Neural cell (in vitro differentiated cells): ENCODE measurements at regions not wholly inside any gene's neighbourhood (a gene's known extent, or its start where the extent isn't known, plus 50 kb on each side); places are given as distances from the start of the nearest gene placed in this dataset.

ENCODE experiments used
- H2AFZ ChIP-seq: fragments of 200-600, 300-800 bp; sonication (generic), shearing (Covaris generic); 2 replicates; pipeline ENCODE4 v1.6.0; 2014; ENCODE audit warnings: low read depth, mild to moderate bottlenecking, antibody characterized with exemption, low read length, moderate library complexity
- H3F3A ChIP-seq: fragments of 200-600 bp; shearing (Covaris generic); 2 replicates; pipeline ENCODE4 v1.6.1; 2016; ENCODE audit warnings: mild to moderate bottlenecking, moderate library complexity, mixed read lengths, antibody characterized with exemption, low read length; ENCODE audit not compliant: insufficient read depth, poor library complexity, severe bottlenecking
- H3K27ac ChIP-seq: fragments of 200-600, 300-800 bp; sonication (generic), shearing (Covaris generic); 2 replicates; pipeline ENCODE4 v1.5.1; 2014; ENCODE audit warnings: mild to moderate bottlenecking, low read length, moderate library complexity
- H3K27me3 ChIP-seq: fragments of 300-800, 200-600 bp; sonication (generic), shearing (Covaris generic); 2 replicates; pipeline ENCODE4 v1.6.0; 2014; ENCODE audit warnings: mild to moderate bottlenecking, low read depth, low read length, moderate library complexity; ENCODE audit not compliant: insufficient read depth
- H3K36me3 ChIP-seq: fragments of 300-800, 200-600 bp; sonication (generic), shearing (Covaris generic); 2 replicates; pipeline ENCODE4 v1.5.1; 2014; ENCODE audit warnings: mild to moderate bottlenecking, antibody characterized with exemption, low read length, moderate library complexity; ENCODE audit not compliant: insufficient read depth
- H3K4me2 ChIP-seq: fragments of 300-800, 200-600 bp; sonication (generic), shearing (Covaris generic); 2 replicates; pipeline ENCODE4 v1.6.0; 2014; ENCODE audit warnings: mild to moderate bottlenecking, low read length
- H3K4me3 ChIP-seq: fragments of 300-800, 200-600 bp; sonication (generic), shearing (Covaris generic); 2 replicates; pipeline ENCODE4 v1.5.1; 2014; ENCODE audit warnings: mild to moderate bottlenecking, low read length, moderate library complexity
- H3K79me2 ChIP-seq: fragments of 200-600 bp; shearing (Covaris generic); replicated peaks from 2 replicates; pipeline ENCODE4 v1.6.0; 2014; ENCODE audit warnings: mild to moderate bottlenecking, low read length, moderate library complexity; ENCODE audit not compliant: insufficient read depth
- H3K9ac ChIP-seq: fragments of 300-800, 200-600 bp; sonication (generic), shearing (Covaris generic); 2 replicates; pipeline ENCODE4 v1.6.1; 2016; ENCODE audit warnings: mild to moderate bottlenecking, low read length, mixed read lengths
- H3K9me2 ChIP-seq: fragments of 200-600 bp; shearing (Covaris generic); 2 replicates; pipeline ENCODE4 v1.6.1; 2016; ENCODE audit warnings: mild to moderate bottlenecking, low read length, mixed read lengths; ENCODE audit not compliant: insufficient read depth
- H3K9me3 ChIP-seq: fragments of 200-600, 300-800 bp; sonication (generic), shearing (Covaris generic); 2 replicates; pipeline ENCODE4 v1.6.1; 2016; ENCODE audit warnings: mild to moderate bottlenecking, mixed run types, low read length, moderate library complexity, mixed read lengths
- H4K20me1 ChIP-seq: fragments of 200-600 bp; shearing (Covaris generic); 2 replicates; pipeline ENCODE4 v1.6.1; 2016; ENCODE audit warnings: mild to moderate bottlenecking, mixed run types; ENCODE audit not compliant: insufficient read depth
- EP300 ChIP-seq: fragments of 450-650 bp; conservative IDR thresholded peaks from 2 replicates; pipeline ENCODE4 v1.6.1; 2014; ENCODE audit warnings: antibody characterized with exemption, mild to moderate bottlenecking, moderate library complexity; ENCODE audit not compliant: poor library complexity, severe bottlenecking
- EZH2 ChIP-seq: fragments of 200-600, 300-800 bp; shearing (Covaris generic), sonication (generic); IDR thresholded peaks from 2 replicates; pipeline ENCODE4 v1.6.1; 2014; ENCODE audit warnings: antibody characterized with exemption, low read length, borderline replicate concordance, mild to moderate bottlenecking; ENCODE audit not compliant: insufficient read depth, poor library complexity, severe bottlenecking
- MXI1 ChIP-seq: fragments of 450-650 bp; conservative IDR thresholded peaks from 2 replicates; pipeline ENCODE4 v1.6.1; 2014; ENCODE audit warnings: antibody characterized with exemption, mild to moderate bottlenecking; ENCODE audit not compliant: poor library complexity, severe bottlenecking
- POLR2AphosphoS5 ChIP-seq: IDR thresholded peaks from 2 replicates; pipeline ENCODE4 v1.6.1; 2012
- RAD21 ChIP-seq: fragments of 450-650 bp; conservative IDR thresholded peaks from 2 replicates; pipeline ENCODE4 v1.6.1; 2014; ENCODE audit warnings: antibody characterized with exemption, mild to moderate bottlenecking, moderate library complexity
- SMC3 ChIP-seq: fragments of 450-650 bp; conservative IDR thresholded peaks from 2 replicates; pipeline ENCODE4 v1.6.1; 2014; ENCODE audit warnings: antibody characterized with exemption, mild to moderate bottlenecking, moderate library complexity; ENCODE audit not compliant: poor library complexity
- TAF1 ChIP-seq: IDR thresholded peaks from 2 replicates; pipeline ENCODE4 v1.6.1; 2012; ENCODE audit warnings: low read depth
- TF ChIP-seq, protein P1 (sequence below): fragments of 450-650 bp; IDR thresholded peaks from 2 replicates; pipeline ENCODE4 v1.5.1; 2014; ENCODE audit warnings: antibody characterized with exemption, mild to moderate bottlenecking, moderate library complexity; ENCODE audit not compliant: poor library complexity, severe bottlenecking
- TF ChIP-seq, protein P2 (sequence below): IDR thresholded peaks from 2 replicates; pipeline ENCODE4 v1.6.1; 2012; ENCODE audit warnings: borderline replicate concordance

DNA sequence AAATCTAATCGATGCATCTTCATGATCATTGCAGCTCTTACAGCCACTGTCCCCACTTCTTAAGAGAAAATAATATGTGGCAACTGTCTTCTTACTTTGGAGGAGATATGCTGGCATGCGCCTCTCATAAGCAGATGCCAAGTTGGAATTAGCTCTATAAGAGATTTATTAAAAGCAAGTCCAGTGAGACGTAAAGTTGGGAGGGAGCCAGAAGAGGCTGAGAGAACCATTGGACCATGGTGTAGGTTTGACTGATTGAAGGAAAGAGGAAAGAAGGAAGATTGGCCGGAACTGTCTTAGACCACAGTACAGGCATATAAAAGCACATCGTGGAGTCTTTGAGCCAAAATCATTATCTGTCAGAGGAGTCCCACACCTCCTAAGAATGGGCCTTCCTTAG lies 265.7 kb upstream of the ZC3H15 start:
- Histone ChIP-seq H3K4me3 (no peak overlapping the region), H3K27me3 (no peaks in the 10 kb centered on the region), H3K36me3 (no peaks in the 10 kb centered on the region), H3K9ac (no peak overlapping the region), H3K9me2 (no peaks in the 10 kb centered on the region), H4K20me1 (no peaks in the 10 kb centered on the region), H2AFZ (no peak overlapping the region), H3F3A (no peaks in the 10 kb centered on the region), H3K4me2 (no peak overlapping the region), H3K9me3 (no peaks in the 10 kb centered on the region), H3K27ac (no peak overlapping the region), H3K79me2 (no peaks in the 10 kb centered on the region)
- TF ChIP-seq EP300 (no peak), POLR2AphosphoS5 (no peak), MXI1 (no peak), EZH2 (no peak), RAD21 (no peak), SMC3 (no peak)
- TF ChIP-seq, protein P1, sequence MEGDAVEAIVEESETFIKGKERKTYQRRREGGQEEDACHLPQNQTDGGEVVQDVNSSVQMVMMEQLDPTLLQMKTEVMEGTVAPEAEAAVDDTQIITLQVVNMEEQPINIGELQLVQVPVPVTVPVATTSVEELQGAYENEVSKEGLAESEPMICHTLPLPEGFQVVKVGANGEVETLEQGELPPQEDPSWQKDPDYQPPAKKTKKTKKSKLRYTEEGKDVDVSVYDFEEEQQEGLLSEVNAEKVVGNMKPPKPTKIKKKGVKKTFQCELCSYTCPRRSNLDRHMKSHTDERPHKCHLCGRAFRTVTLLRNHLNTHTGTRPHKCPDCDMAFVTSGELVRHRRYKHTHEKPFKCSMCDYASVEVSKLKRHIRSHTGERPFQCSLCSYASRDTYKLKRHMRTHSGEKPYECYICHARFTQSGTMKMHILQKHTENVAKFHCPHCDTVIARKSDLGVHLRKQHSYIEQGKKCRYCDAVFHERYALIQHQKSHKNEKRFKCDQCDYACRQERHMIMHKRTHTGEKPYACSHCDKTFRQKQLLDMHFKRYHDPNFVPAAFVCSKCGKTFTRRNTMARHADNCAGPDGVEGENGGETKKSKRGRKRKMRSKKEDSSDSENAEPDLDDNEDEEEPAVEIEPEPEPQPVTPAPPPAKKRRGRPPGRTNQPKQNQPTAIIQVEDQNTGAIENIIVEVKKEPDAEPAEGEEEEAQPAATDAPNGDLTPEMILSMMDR, result no peak
- TF ChIP-seq, protein P2, sequence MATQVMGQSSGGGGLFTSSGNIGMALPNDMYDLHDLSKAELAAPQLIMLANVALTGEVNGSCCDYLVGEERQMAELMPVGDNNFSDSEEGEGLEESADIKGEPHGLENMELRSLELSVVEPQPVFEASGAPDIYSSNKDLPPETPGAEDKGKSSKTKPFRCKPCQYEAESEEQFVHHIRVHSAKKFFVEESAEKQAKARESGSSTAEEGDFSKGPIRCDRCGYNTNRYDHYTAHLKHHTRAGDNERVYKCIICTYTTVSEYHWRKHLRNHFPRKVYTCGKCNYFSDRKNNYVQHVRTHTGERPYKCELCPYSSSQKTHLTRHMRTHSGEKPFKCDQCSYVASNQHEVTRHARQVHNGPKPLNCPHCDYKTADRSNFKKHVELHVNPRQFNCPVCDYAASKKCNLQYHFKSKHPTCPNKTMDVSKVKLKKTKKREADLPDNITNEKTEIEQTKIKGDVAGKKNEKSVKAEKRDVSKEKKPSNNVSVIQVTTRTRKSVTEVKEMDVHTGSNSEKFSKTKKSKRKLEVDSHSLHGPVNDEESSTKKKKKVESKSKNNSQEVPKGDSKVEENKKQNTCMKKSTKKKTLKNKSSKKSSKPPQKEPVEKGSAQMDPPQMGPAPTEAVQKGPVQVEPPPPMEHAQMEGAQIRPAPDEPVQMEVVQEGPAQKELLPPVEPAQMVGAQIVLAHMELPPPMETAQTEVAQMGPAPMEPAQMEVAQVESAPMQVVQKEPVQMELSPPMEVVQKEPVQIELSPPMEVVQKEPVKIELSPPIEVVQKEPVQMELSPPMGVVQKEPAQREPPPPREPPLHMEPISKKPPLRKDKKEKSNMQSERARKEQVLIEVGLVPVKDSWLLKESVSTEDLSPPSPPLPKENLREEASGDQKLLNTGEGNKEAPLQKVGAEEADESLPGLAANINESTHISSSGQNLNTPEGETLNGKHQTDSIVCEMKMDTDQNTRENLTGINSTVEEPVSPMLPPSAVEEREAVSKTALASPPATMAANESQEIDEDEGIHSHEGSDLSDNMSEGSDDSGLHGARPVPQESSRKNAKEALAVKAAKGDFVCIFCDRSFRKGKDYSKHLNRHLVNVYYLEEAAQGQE, result no peak

DNA sequence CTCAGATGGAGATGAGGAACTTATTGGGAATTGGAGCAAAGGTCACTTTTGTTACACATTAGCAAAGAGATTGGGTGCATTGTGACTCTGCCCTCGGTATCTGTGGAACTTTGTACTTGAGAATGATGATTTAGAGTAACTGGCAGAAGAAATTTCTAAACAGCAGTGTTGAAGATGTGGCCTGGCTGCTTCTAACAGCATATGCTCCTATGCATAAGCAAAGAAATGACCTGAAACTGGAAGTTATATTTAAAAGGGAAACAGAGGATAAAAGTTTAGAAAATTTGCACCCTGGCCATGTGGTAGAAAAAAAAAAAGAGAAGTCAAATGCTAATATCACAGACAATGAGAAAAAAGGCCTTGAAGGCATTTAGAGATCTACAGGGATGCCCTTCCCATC lies 256.8 kb upstream of the ZC3H15 start:
- Histone ChIP-seq H3K36me3 (no peaks in the 10 kb centered on the region), H2AFZ (no peak overlapping the region), H3K79me2 (no peaks in the 10 kb centered on the region), H3K27ac (no peak overlapping the region), H3K9ac (no peak overlapping the region), H4K20me1 (no peaks in the 10 kb centered on the region), H3K9me3 (peaks cover 4% of the 10 kb centered on the region), H3K9me2 (no peaks in the 10 kb centered on the region), H3F3A (no peaks in the 10 kb centered on the region), H3K27me3 (no peaks in the 10 kb centered on the region), H3K4me2 (no peak overlapping the region), H3K4me3 (no peak overlapping the region)
- TF ChIP-seq, protein P1, result no peak
- TF ChIP-seq RAD21 (no peak), EZH2 (no peak), EP300 (no peak), MXI1 (no peak), POLR2AphosphoS5 (no peak), TAF1 (no peak), SMC3 (no peak)
- TF ChIP-seq, protein P2, result no peak
